ENCODE measurements at regions not wholly inside any gene's neighbourhood (a gene's known extent, or its start where the extent isn't known, plus 50 kb on each side); places are given as distances from the start of the nearest gene placed in this dataset.

GRCh38 chr5:156251076-156251475, 75.9 kb upstream of the SGCD start:
- TF ChIP-seq POLR2A (IDR thresholded peaks at IDR 0.05; ENCODE audit: low read depth, low read length) (no peak), TAF1 (IDR thresholded peaks at IDR 0.05; ENCODE audit: borderline replicate concordance, low read depth, low read length) (no peak), POLR2AphosphoS5 (IDR thresholded peaks at IDR 0.05; ENCODE audit: low read depth, low read length) (no peak)

Data from GM12892 (cell line).